Peyer's patch (tissue), 4 donors: ENCODE measurements at regions not wholly inside any gene's neighbourhood (a gene's known extent, or its start where the extent isn't known, plus 50 kb on each side); places are given as distances from the start of the nearest gene placed in this dataset.

Experiments
- POLR2A ChIP-seq, 2 donors: fragments of 450-650 bp; IDR thresholded peaks; one replicate each; pipeline ENCODE4 v1.5.1; 2017; ENCODE audit warnings: antibody characterized with exemption in 2 of 2, mild to moderate bottlenecking in 2 of 2, moderate library complexity in 2 of 2
- TF ChIP-seq, protein P1 (sequence below), 6 experiments: fragments of 450-650 bp in 4 of 6; fragments of 200-600 bp in 2 of 6; sonication (generic) in 1 of 6; IDR thresholded peaks; one replicate each; pipeline ENCODE4 v1.5.1; 2017 to 2019; ENCODE audit warnings: antibody characterized with exemption in 6 of 6, mild to moderate bottlenecking in 3 of 6, moderate library complexity in 1 of 6

DNA sequence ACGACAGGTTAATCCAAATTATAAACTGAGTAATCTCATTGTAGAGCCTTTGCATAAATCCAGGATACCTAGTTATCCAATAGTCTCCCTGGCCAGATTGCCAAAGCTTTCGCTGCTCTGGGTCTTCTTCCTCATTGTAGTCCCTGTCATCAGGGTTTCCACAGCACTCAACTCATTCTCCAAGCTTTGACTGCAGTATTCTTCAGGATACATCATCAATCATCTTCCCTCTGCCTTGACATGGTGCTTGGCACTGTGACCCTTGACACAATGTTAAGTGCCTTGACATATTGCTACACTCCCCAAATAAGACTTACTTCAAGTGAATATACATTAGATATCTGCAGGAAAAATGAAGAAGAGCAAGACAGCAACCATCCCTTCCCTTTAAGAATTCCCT is 60.1 kb upstream of the RESF1 start:
- TF ChIP-seq, protein P1, sequence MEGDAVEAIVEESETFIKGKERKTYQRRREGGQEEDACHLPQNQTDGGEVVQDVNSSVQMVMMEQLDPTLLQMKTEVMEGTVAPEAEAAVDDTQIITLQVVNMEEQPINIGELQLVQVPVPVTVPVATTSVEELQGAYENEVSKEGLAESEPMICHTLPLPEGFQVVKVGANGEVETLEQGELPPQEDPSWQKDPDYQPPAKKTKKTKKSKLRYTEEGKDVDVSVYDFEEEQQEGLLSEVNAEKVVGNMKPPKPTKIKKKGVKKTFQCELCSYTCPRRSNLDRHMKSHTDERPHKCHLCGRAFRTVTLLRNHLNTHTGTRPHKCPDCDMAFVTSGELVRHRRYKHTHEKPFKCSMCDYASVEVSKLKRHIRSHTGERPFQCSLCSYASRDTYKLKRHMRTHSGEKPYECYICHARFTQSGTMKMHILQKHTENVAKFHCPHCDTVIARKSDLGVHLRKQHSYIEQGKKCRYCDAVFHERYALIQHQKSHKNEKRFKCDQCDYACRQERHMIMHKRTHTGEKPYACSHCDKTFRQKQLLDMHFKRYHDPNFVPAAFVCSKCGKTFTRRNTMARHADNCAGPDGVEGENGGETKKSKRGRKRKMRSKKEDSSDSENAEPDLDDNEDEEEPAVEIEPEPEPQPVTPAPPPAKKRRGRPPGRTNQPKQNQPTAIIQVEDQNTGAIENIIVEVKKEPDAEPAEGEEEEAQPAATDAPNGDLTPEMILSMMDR (IDR thresholded peaks at IDR 0.05), result no peak
- TF ChIP-seq POLR2A (IDR thresholded peaks at IDR 0.05), result no peak
